GM12873 (cell line): ENCODE measurements at regions not wholly inside any gene's neighbourhood (a gene's known extent, or its start where the extent isn't known, plus 50 kb on each side); places are given as distances from the start of the nearest gene placed in this dataset.

Experiments used
- TF ChIP-seq, protein P1 (sequence below): IDR thresholded peaks from 2 replicates; pipeline ENCODE4 v1.5.1; 2012; ENCODE audit warnings: low read depth, mild to moderate bottlenecking, moderate library complexity, low read length, control low read depth; ENCODE audit not compliant: insufficient read depth; ENCODE audit errors: missing control alignments

DNA sequence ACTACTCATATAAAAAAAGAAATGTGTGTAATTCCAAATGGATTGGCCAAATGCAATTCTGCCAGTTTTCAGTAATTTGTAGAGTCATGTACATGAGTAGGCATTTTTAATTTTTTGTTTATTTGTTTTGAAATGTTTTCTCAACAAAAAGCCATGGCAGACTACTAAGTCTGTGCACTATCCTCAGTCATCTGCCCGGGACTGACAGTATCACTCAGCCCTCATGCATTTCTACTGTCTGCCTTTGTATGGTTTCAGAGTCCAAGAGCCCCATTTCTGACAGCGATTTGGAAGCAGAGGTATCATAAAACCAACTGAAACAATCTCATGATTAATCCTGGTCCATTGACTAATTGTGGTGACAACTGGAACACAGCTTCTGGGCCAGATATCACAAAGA, 109.9 kb upstream of the NYAP2 start:
- TF ChIP-seq, protein P1, sequence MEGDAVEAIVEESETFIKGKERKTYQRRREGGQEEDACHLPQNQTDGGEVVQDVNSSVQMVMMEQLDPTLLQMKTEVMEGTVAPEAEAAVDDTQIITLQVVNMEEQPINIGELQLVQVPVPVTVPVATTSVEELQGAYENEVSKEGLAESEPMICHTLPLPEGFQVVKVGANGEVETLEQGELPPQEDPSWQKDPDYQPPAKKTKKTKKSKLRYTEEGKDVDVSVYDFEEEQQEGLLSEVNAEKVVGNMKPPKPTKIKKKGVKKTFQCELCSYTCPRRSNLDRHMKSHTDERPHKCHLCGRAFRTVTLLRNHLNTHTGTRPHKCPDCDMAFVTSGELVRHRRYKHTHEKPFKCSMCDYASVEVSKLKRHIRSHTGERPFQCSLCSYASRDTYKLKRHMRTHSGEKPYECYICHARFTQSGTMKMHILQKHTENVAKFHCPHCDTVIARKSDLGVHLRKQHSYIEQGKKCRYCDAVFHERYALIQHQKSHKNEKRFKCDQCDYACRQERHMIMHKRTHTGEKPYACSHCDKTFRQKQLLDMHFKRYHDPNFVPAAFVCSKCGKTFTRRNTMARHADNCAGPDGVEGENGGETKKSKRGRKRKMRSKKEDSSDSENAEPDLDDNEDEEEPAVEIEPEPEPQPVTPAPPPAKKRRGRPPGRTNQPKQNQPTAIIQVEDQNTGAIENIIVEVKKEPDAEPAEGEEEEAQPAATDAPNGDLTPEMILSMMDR: no peak

DNA sequence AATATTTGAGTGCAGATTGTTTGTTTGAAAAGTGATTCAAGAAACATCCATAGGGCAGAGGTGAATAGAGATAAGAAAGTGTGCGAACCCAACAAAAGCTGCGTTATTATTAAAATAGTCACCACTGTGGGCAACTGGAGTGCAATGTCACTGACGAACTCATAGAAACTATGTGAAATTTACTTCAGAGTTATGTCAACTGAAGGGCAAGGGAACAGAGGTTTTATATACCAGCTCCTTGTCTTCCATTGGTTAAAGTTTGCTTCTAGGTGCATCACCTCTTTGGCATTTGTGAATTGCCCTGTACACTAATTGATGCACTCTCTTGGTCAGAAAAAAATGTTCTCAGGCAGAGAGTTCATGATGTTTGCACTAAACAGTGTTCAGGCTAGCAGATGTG, 110.5 kb upstream of the NYAP2 start:
- TF ChIP-seq, protein P1: no peak

DNA sequence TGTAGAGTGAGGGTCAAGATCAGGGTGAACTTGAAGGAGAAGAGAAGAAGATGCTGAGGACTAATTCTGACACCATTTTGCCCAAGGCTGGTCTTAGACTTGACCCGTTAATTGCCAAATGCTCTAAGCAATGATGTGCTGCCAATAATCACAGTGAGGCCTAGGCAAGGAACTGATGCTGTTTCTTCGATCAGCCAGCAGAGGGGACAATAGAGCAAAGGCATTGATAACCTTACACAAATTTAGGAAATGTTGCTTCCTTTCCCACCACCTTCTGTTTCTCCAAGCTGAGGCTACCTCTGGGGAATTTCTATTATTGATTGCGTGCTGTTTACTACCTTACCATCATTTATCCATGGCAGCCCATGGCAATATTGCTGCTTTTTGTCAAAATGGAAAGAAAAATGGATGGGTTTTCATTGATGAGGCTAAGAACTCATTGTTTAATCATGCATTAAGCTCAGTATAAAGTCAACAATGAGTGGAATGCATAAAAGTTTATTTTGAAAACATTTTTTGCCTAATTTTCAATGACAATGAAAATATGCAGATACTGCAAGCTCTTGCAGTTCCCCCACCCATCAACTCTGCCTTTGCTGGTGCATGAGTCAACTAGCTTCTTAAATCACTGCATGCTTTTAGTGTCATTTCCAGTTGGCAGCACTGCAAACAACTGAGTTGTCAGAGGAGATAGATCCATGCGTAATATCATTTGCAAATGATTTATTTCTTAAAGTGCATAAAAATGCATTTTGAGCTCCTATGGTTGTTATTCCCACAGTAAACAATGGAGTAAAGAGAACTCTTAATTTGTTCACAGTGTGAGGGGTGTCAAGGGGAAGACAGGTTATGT, 116.4 kb upstream of the NYAP2 start:
- TF ChIP-seq, protein P1: peak; percentile 91

DNA sequence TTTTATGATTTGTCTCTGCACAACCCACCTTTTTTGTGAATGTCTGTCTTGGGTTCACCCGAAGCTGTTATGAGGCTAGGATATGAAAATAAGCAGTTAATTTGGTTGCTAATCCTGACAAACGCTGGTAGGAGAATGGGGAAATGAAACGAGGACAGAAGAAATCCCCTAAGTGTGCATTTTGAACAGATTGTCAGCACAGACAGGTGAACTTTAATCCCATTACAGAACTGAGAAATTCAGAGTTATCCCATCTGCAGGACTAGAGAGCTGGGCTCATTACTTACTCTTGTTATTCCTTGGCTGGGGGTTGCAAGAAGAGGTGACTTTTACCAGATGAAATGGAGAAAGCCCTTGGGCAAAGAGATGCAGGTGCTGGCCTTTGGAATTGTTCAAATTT, 123.3 kb upstream of the NYAP2 start:
- TF ChIP-seq, protein P1: no peak

DNA sequence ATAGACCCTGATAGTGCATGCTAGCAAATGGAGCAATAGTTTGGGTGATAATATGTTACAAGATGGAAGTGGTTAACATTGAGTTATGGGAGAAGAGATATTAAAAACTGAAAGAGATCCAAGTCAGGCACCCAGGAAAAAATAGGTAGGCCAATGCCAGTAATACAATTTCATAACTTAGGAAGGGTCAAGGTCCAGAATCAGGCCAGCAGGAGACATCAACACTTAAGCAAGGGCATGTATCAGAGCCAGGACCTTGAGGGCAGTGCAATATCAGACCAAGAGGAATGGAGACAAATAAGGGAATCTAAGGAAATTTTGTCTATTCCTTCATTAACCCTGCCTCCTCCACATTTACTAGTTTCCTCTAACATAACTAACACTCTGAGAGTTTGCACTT, 124.1 kb upstream of the NYAP2 start:
- TF ChIP-seq, protein P1: no peak

DNA sequence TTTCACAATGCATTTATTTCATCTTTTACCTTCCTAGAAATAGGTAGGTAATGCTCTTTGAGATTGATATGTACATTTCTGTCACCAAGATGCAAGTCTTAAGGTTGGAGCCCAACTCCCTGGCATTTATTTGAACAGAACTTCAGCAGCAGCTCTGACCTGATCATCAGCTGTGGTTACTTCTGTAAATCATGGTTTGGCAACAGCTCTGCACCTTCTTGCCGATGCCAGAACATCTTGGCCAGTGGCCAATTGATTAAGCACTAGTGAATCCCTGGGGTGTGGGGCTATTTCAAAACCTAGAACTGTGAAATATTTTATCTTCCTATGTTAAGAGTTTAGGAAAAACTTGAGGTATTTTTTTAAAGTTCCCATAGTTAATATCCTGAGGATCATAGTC, 124.8 kb upstream of the NYAP2 start:
- TF ChIP-seq, protein P1: no peak

DNA sequence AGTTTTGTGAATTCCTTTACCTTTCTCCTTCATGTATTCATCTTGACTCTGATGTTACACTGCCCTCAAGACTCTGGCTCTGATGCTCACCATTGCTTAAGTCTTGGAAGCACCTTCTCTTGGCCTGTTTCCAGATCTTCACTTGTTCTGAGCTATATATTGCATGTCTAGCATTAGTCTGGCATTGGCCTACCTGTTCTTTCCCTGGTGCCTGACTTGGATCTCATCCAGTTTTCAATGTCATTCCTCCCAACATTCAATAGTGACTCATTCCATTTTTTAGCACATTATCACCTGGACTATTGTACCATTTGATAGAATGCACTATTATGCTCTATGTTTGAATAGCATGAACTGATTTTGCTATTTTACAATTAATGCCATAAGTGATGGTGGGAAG, 127.3 kb upstream of the NYAP2 start:
- TF ChIP-seq, protein P1: no peak
